K562 (cell line): ENCODE measurements at regions not wholly inside any gene's neighbourhood (a gene's known extent, or its start where the extent isn't known, plus 50 kb on each side); places are given as distances from the start of the nearest gene placed in this dataset.

Experiments
- CBX8 ChIP-seq: fragments of 200-600 bp; sonication (generic); IDR thresholded peaks from 2 replicates; pipeline ENCODE4 v1.6.1; 2012; ENCODE audit warnings: borderline replicate concordance, mixed run types, low read depth, mild to moderate bottlenecking, moderate library complexity, mixed read lengths, low read length, control low read depth, inconsistent platforms; ENCODE audit not compliant: poor library complexity, severe bottlenecking; ENCODE audit errors: extremely low read depth
- TARDBP ChIP-seq: fragments of 450-650 bp; IDR thresholded peaks from 2 replicates; pipeline ENCODE4 v1.6.1; 2016

GRCh38 chr9:1411826-1412225 is 361.7 kb downstream of the DMRT2 start:
- TF ChIP-seq CBX8 (no peak), TARDBP (no peak)
